Right kidney (tissue), 1 donor: ENCODE measurements at regions not wholly inside any gene's neighbourhood (a gene's known extent, or its start where the extent isn't known, plus 50 kb on each side); places are given as distances from the start of the nearest gene placed in this dataset.

Experiments
- DNase-seq: peaks from one replicate; pipeline ENCODE4 v3.0.0-alpha.2; 2016

DNA sequence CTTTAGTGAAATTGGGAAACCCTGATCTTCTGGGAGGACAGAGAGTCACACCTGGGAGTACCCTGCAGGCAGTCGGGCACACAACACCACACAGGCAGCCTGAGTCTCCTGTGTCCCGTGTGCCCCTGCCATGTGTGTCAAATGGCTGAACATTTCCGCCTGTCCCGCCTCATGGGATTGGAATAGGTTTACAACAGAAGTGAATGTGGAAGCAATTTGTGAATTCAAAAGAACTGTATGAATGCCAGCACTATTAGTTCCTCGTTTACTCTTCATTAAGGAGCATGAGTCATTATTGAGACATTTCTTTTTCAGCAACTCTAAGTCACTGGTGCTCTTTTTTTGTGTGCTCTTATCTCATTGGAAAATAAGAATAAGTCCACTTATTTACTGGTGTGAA, 226.5 kb downstream of the PMP22 start:
- no peak for DNase-seq

DNA sequence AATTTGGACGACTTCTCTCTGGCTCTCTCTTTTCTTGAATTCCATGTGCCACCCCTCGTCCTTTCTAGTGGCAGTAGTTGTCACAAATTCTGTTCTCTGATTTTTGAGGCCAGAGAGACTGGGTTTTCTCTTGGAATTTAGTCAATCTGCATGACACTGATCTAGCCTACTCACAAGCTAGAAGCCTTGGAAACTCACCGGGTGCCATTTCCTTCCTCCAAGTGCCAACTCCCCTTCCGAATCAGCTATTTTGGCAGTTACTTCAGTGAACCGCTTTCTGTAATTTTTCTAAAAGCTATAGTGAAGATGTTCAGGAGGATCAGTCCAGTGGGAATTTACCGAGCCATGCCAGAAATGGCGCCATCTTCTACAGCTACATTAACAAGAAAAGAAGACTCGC, 228.9 kb downstream of the PMP22 start:
- no peak for DNase-seq

GRCh38 chr17:15031975-15032374, 233.2 kb downstream of the PMP22 start:
- no peak for DNase-seq

DNA sequence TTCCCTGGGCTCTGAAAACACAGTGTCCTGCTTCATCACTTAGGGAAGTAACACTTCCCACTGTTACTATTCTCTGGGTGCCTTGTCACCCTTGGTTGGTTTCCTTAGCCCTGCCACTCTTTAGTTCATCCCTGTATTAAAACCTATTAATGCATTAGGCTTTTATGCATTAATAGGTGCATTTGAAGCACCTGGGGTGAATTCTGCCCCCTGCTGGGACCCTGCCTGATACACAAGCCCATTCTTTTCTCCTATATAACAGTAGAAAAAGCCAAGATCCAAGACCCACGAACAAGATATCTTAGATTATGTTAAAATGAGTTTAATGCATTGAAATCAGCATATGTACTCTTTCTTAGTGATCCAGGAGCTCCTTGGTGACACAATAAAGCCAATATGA, 235.7 kb downstream of the PMP22 start:
- no peak for DNase-seq

GRCh38 chr17:15027853-15028252, 237.3 kb downstream of the PMP22 start:
- no peak for DNase-seq

DNA sequence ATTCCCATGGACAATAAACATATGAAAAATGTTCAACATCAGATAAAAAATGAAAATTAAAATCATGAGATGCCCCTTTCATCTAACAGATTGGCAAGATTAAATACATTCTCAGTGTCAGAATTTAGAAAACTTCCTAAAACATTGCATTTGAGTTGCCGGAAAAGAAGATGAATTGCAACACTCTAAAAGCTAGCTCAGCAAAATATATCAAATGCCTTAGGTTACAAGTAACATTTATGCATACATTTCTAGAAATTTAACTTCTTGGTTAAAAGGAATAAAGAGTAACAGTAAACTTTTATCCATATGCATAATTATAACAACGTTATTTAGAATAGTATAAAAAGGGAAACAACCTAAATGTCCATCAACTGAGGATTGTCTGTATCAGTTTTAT, 239.0 kb downstream of the PMP22 start:
- DNase-seq = no peak

- no peak for DNase-seq
Measured at GRCh38 chr17:15023589-15024336, 241.4 kb downstream of the PMP22 start.

DNA sequence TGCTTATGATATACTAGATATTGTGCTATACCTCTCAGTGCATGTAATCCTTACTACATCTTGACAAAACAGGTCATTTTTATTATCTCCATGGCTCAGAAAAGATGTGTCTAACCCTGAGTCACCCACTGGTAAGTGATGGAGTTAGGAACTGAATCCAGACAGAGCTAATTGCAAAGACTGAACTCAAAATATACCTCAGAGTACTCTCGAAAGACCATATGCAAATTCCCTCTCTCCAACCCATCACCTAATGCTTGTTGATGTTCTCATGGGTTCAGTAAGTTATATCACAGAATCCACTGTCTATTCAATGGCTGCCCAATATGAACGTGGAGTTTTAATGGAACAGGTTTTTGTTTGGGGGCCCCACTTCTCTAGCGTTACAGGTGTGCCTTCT, 246.0 kb downstream of the PMP22 start:
- DNase-seq = no peak

DNA sequence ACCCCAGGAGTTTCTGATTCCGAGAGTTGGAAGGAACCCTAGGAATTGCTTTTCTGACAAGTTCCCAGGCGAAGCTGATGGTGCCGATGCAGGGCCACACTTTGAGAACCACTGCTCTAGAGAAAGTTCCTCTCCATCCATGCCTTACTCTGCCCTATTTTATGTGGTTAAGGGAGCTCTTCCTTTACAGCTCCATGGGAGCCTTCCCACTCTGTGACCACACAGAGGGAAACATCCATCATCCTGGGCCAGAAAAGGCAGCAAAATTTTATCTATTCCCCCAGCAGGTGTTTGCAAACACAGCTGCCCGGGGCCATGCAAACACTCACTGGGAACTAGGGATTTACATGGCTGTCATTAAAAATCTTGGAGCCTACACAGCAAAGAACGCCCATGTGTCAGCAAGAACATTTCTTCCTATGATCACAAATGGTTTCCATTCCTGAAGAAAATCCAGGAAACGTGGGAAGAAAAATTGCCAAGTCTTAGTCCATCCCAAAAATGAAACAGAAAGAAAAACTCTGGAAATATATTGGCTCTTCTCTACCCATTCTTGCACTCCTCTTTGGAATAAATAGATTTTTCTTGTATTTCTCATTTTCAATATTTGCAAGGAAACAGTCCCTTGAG, 252.7 kb downstream of the PMP22 start:
- no peak for DNase-seq

DNA sequence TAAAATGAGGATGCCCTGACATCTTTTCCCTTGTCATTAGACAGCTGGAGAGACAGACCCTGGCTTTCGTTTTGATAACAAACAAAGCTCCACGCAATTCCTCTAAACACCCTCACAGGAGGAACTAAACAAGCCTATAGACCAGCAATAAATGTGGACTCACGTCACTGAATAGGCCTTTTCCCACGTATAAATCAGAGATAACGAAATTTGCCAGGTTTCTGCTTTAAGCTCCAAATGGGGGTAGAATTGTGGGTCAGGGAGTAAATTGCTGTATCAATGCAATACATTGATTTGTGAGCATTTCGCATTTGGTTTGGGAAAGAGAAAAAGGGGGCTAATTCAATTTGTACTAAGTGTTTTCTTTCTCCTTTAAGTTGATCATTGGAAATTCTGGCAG, 256.0 kb downstream of the PMP22 start:
- no peak for DNase-seq

DNA sequence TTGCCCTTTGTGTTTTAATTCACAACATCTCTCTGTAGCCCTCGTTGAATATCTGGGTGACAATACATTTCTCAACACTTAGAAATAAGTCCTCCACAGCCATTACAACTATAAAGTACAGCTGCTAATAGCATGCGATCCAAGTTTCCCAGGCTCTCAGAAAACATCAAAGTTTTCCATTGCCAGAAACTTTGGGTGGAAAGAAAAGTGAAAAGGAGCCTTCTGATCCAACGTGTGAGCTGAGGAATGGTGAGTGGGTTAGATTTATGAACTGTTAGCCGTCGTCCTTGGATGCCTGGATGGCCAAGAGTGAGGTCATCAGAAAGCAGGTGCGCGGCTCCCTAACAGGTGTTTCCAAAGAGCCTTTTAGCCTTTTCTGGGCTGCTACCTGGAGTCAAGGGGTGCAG, 258.0 kb downstream of the PMP22 start:
- no peak for DNase-seq

GRCh38 chr17:15006421-15007128, 258.6 kb downstream of the PMP22 start:
- no peak for DNase-seq

DNA sequence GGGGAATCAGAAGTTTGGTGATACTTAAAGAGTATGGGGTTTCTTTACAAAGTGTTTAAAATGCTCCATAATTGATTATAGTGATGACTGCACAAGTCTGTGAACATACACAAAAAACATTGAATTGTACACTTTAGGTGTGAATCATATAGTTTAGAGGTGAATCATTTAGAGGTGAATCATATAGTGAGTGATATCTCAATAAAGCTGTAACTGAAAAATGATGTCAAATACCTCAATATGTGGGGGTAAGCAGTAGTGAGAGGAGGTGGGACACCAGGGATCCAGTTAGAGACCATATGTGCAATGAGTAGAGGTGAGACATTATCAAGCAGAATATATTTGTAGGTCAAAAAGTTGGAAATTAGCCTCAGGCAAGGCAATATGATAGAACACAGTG, 264.5 kb downstream of the PMP22 start:
- DNase-seq = no peak

DNA sequence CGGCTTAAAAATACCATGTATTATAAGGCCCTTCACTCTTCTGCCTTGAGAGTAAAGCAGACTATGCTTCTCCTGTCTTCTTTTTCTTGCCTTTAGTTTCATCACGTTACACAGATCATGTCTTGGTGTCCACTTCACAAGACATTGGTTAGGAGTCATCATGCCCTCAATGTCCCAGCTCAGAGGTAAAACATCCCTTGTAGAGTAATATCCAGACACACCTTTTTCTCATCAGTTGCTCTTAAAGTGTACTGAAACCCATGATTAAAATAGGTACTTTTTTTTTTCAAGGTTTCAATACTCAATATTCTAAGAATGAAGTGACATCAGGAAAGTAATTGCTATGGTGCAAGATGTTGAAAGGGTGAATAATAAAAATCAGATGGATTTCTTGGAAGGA, 267.8 kb downstream of the PMP22 start:
- DNase-seq = no peak

DNA sequence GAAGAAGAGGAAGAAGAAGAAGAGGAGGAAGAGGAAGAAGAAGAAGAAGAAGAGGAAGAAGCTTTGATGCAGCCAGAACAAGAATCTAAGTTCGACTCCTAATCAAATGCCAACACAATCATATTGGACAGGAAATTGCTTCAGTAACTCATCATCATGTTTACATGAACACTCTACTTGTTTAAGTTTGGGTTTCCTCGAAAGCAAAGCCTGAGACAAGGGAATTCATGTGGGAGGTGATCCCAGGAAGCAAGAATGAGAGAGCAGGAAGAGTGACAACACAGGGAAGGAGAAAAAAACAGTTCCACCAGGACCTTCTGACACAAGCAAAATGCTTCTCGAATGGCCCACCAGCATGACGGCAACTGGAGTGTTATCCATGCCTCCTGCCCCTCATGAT, 279.0 kb downstream of the PMP22 start:
- DNase-seq = no peak

GRCh38 chr17:14972844-14973243, 292.3 kb downstream of the PMP22 start:
- DNase-seq = no peak

DNA sequence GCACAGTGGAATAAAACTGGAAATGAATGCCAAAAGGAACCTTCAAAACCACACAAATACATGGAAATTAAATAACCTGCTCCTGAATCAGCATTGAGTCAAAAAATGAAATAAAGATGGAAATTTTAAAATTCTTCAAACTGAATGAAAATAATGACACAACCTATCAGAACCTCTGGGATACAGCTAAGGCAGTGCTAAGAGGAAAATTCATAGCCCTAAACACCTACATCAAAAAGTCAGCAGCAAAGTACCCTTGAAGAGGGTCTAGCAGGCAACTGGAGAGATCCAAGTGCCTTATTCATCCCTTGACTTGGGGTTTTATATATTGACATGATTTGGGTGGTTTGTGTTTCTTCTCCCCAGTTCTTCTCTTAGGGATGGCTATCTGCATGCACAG, 294.1 kb downstream of the PMP22 start:
- no peak for DNase-seq

- DNase-seq = no peak
Measured at GRCh38 chr17:14959106-14959648, 305.9 kb downstream of the PMP22 start.

- no peak for DNase-seq
Measured at GRCh38 chr17:14953405-14953804, 311.7 kb downstream of the PMP22 start.

- DNase-seq = no peak
Measured at GRCh38 chr17:14950686-14951085, 314.4 kb downstream of the PMP22 start.

DNA sequence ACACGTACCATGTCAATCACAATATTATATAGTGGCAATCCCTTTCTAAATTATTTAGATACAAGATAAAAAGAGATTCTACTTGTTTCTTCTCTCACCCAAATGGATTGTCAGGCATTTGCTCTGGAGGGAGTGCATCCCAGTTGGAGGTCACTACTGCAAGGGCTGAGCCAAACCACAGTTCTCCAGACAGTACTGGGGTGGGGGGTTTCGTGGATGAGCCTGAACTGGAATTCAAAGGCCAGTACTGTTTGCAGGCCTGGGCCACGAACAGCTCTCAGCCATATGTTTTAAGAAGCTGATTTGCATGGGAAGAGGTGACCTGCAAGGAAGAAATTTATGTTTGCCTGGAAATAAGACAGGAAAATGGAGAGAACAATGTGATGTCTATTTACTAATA, 314.9 kb downstream of the PMP22 start:
- DNase-seq = no peak

DNA sequence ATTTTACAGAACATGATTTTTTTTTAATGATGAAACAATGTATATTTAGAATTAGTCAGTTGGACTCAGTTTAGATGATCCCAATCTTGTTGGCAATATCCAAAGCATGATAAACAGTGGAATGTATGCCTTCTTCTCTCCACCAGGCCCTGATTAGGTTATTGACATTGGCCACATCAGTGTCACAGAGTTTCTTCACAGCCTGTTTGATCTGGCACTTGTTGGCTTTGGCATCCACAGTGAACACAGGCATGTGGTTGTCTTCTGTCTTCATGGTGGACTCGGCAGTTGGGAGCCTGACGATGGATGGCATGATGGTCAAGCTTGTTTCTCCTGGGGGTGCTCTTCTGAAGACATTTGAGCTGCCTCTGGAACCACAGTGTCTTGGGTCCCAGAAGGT, 317.5 kb downstream of the PMP22 start:
- DNase-seq = no peak

DNA sequence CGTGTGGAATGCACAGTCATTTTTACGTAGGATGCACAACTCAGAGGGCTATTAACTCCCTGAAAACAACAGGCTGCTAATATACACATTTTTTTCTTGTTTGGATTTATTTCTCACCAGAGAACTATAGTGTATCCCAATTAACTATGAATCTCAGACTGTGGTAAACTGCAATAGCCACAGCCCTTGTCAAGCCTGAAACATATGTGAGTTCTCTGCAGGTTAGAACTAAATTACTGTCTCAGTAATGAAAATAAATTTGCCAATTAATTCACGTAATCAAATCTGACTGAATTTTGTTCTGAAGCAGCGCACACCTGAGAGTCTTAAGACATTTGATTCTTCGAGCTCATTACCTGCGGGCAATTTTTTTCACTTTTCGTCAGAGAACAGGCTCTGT, 318.6 kb downstream of the PMP22 start:
- DNase-seq = no peak
